ENCODE measurements at regions not wholly inside any gene's neighbourhood (a gene's known extent, or its start where the extent isn't known, plus 50 kb on each side); places are given as distances from the start of the nearest gene placed in this dataset.
"Not testable (repeated sequence)": the region's sequence is repeated elsewhere in the genome, so short reads cannot be mapped to it uniquely, and the experiment has no call there.

GRCh38 chr3:90180543-90180942, 1073.1 kb downstream of the EPHA3 start:
- no peak for FAIRE-seq
- TF ChIP-seq POLR2A (IDR thresholded peaks at IDR 0.05; ENCODE audit: low read depth, low read length) (no peak), POLR2AphosphoS5 (IDR thresholded peaks at IDR 0.05; ENCODE audit: low read depth, low read length) (no peak), TAF1 (IDR thresholded peaks at IDR 0.05; ENCODE audit: borderline replicate concordance, low read depth, low read length) (no peak)
- DNase-seq (ENCODE audit: insufficient read length) = no peak

GRCh38 chr3:90182291-90182976, 1075.0 kb downstream of the EPHA3 start:
- DNase-seq (ENCODE audit: insufficient read length) = not testable (repeated sequence)
- FAIRE-seq = peak; percentile 95

- FAIRE-seq (no peak), DNase-seq (ENCODE audit: insufficient read length) (no peak)
- TF ChIP-seq POLR2A (IDR thresholded peaks at IDR 0.05; ENCODE audit: low read depth, low read length) (no peak), POLR2AphosphoS5 (IDR thresholded peaks at IDR 0.05; ENCODE audit: low read depth, low read length) (no peak), TAF1 (IDR thresholded peaks at IDR 0.05; ENCODE audit: borderline replicate concordance, low read depth, low read length) (no peak)
Observed at GRCh38 chr3:90184861-90185260, 1077.4 kb downstream of the EPHA3 start.

GRCh38 chr3:90197383-90197782, 1090.0 kb downstream of the EPHA3 start:
- FAIRE-seq; DNase-seq (ENCODE audit: insufficient read length): not testable (repeated sequence)

- not testable (repeated sequence) for DNase-seq (ENCODE audit: insufficient read length); FAIRE-seq
Observed at GRCh38 chr3:90202931-90203330, 1095.5 kb downstream of the EPHA3 start.

GRCh38 chr3:90206482-90206881, 1099.1 kb downstream of the EPHA3 start:
- not testable (repeated sequence) for FAIRE-seq; DNase-seq (ENCODE audit: insufficient read length)

GRCh38 chr3:90207353-90208097, 1100.1 kb downstream of the EPHA3 start:
- not testable (repeated sequence) for DNase-seq (ENCODE audit: insufficient read length); FAIRE-seq

- no peak for DNase-seq (ENCODE audit: insufficient read length)
- TF ChIP-seq POLR2AphosphoS5 (IDR thresholded peaks at IDR 0.05; ENCODE audit: low read depth, low read length) (no peak), POLR2A (IDR thresholded peaks at IDR 0.05; ENCODE audit: low read depth, low read length) (no peak), TAF1 (IDR thresholded peaks at IDR 0.05; ENCODE audit: borderline replicate concordance, low read depth, low read length) (no peak)
- no peak for FAIRE-seq
Observed at GRCh38 chr3:90221900-90222299, 1114.5 kb downstream of the EPHA3 start.

GRCh38 chr3:90241481-90241880, 1134.1 kb downstream of the EPHA3 start:
- DNase-seq (ENCODE audit: insufficient read length) = no peak
- TF ChIP-seq POLR2A (IDR thresholded peaks at IDR 0.05; ENCODE audit: low read depth, low read length) (no peak), TAF1 (IDR thresholded peaks at IDR 0.05; ENCODE audit: borderline replicate concordance, low read depth, low read length) (no peak), POLR2AphosphoS5 (IDR thresholded peaks at IDR 0.05; ENCODE audit: low read depth, low read length) (no peak)
- no peak for FAIRE-seq

- no peak for TF ChIP-seq POLR2AphosphoS5 (IDR thresholded peaks at IDR 0.05; ENCODE audit: low read depth, low read length)
- FAIRE-seq (no peak), DNase-seq (ENCODE audit: insufficient read length) (no peak)
Observed at GRCh38 chr3:90253131-90253530, 1145.7 kb downstream of the EPHA3 start.

- DNase-seq (ENCODE audit: insufficient read length) (no peak), FAIRE-seq (no peak)
- TF ChIP-seq POLR2AphosphoS5 (IDR thresholded peaks at IDR 0.05; ENCODE audit: low read depth, low read length) = no peak
- TF ChIP-seq TAF1 (IDR thresholded peaks at IDR 0.05; ENCODE audit: borderline replicate concordance, low read depth, low read length) = no peak
- no peak for TF ChIP-seq POLR2A (IDR thresholded peaks at IDR 0.05; ENCODE audit: low read depth, low read length)
Observed at GRCh38 chr3:90261481-90262433, 1154.3 kb downstream of the EPHA3 start.

Data from GM12892 (cell line).